CD4-positive, alpha-beta T cell treated with Interferon gamma for 1 hour (primary cell): ENCODE measurements at regions not wholly inside any gene's neighbourhood (a gene's known extent, or its start where the extent isn't known, plus 50 kb on each side); places are given as distances from the start of the nearest gene placed in this dataset.
"Not testable (repeated sequence)": the region's sequence is repeated elsewhere in the genome, so short reads cannot be mapped to it uniquely, and the experiment has no call there.

Source experiments
- DNase-seq: peaks from one replicate; pipeline ENCODE4 v3.0.0-alpha.2; 2020

DNA sequence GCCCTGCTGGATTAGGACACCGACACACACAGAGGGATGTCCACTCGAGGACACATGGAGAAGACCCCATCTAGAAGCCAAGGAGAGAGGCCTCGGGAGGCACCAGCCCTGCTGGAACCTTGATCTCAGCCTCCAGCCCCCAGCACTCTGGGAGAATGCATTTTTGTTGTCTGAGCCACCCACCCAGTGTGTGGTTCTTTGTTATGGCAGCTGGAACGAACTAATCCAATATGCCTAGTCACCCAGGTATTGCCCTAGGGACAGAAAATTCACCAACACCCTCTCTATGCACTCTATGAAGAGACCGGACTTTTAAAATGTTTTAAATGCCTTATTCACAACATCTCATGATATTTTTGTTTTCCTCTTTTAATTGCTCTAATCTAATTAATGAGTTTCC, 117.4 kb downstream of the CRYAA start:
- no peak for DNase-seq

DNA sequence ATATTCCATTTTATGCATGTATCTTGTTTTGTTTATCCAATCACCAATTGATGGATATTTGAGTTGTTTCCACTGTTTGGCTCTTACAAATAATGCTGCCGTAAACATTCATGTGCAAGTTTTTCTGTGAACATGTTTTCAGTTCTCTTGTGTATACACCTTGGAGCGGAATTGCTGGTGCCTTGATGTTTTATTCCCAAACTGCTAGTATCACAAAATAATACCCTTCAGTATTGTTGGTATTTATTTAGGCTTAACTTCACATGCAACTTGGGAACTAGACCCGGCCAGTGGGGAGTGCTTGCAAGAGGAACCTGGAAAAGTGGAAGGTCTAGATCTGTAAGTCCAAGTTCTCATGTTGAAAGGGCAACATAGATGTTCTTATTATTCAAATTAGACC, 115.9 kb downstream of the CRYAA start:
- no peak for DNase-seq

DNA sequence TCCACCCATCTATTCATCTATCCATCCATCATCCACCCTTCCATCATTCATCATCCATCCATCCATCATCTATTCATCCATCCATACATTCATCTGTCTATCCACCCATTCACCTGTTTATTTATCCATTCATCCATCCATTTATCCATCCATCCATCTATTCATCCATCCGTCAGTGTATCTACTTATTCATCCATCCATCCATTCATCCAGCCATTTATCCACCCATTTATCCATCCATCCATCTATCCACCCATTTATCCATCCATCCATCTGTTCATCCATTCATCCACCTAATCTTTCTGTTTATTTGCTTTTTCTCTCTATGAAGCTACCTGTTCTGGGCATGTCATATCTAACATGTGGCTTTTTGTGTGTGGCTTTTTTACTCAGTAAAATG, 115.4 kb downstream of the CRYAA start:
- DNase-seq, result no peak

DNA sequence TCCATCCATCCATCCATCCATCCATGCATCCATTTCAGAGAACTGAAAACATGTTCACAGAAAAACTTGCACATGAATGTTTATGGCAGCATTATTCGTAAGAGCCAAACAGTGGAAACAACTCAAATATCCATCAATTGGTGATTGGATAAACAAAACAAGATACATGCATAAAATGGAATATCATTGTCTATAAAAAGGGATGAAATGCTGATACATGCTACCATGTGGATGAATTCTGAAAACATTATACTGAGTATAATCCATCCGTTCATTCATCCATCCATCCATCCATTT, 115.1 kb downstream of the CRYAA start:
- not testable (repeated sequence) for DNase-seq

DNA sequence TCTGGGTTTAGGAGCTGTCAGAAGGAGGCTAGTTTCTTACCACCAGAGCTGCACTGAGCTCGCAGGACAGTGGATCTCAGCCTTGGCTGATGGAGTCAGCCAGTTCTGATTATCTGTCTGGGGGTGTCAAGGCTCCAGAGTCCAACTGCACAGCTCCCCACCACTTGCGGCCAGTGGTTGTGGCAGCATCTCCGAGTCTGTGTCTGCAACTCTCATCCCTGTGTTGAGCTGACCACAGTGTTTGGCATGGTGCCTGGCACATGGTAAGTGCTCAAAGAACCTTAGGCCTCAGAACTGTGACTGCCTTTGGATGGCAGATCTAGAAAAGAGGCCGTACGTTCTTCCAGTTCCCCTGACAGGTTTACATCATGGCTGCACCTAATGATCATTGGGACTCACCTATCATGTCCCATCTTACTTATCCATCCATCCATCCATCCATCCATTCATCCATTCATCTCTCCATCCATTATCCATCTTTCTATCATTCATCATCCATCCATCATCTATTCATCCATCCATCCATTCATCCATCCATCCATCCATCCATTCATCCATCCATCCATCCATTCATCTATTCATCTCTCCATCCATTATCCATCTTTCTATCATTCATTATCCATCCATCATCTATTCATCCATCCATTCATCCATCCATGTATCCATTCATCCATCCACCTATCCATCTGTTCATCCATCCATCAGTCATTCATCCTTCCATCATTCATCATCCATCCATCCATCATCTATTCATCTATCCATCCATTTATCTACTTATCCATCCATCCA, 114.5 kb downstream of the CRYAA start:
- no peak for DNase-seq

DNA sequence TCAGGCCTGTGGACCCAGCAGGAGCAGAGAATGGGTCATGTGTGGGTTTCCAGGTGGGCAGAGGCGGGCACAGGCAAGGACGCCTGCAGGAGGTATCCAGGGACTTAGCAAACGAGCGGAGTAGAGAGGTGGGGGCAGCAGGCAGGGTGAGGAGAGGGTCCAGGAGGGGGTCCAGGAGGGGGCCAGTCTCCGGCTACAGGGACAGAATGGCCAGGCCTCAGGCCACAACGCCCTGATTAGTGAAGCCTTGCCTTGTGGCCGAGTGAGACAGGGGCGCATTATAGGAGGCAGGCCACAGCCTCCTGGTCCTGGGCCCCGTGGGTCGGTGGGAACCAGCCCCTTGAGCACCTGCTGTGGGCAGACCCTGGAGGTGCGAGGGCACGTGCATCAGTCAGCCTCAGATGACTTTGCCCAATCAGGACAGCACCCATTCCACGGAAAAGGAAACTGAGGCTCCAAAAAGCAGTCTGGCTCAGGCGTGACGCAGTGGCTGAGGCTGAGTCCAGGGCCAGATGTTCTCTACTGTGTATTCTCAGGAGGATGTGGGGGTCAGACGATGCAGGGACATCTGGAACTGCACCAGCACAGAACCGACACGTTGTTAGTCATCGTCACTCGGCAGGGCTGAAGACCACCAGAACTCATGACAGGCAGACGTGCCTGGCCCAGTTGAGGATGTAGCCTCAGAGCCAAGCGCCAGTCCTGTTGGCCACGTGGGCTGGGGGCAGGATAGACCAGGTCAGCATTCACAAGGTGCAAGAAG, 113.7 kb downstream of the CRYAA start:
- no peak for DNase-seq

DNA sequence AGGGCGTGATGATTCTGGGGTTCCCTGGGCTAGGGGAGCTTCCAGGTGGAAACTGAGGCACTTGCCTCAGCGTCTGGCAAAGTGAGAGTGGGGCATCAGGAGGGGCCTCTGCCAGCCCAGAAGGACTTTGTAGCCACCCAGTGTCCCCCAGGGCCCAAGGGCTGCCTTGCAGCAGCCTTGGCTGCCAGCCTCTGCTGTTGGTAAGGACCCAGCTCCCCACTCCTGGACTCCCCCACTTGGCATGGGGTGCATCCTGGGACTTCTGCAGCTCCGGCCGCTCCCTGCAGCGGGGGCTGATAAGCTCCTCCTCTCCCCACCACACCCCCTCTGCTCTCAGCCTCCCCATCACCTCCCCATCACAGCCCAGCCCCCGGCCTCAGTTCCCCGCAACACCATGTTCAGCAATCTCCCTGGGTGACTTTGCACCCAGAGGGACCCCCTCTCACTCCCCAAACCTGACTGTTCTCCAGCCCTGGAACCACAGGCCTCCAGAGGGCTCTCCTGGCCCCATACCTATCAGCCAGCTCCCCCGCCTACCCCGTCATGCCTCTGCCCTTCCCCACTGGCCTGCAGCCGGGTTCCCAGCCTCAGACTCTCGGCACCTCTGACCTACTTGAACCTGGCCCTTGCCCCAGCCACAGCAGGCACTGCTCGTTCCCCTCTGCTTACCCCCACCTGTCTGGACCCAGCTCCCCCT, 113.0 kb downstream of the CRYAA start:
- no peak for DNase-seq

DNA sequence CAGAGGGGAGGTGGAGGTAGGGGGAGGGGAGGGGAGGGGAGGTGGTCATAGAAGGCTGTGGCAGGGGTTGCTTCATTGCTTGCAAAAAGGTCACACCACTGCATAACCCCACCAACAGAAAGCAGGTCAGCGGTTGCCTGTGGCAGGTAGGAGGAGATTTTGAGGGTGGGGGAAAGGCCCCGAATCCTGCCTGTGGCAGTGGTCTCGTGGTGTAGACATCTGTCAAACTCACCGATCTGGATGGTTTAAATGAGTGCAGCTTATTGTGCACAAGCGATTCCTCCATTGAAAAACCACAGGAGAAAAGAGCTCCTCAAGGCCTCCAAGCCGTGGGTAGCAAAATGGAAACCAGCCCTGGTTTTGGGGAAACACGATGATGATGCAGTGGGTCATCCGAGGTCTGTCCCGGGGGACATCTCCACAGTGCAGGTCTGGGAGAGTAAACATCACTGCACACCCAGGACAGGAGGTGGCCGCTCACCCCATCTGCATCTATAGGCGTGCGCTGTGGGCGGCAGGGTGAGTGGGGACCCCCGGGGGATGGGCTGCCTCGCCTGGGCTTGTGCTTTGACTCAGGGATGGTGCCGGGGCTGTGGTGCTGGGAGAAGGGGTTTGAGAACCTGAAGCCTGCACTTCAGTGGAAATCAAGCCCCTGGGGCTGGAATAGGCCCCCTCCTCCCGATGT, 112.3 kb downstream of the CRYAA start:
- no peak for DNase-seq

DNA sequence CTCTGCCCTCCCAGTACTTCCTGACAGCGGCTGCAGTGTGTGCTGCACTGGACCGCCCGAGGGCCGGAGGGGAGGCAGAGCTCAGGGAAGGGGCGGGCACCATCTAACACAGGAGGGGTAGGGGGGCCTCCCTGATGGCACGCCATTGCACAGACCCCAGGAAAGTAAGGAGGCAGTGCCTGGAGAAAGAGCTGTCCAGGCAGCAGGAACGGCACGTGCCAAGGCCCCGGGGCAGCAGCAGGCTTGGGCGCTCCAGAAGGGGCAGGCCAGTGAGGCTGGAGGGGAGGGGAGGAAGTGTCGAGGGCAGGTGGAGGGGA, 110.7 kb downstream of the CRYAA start:
- no peak for DNase-seq

DNA sequence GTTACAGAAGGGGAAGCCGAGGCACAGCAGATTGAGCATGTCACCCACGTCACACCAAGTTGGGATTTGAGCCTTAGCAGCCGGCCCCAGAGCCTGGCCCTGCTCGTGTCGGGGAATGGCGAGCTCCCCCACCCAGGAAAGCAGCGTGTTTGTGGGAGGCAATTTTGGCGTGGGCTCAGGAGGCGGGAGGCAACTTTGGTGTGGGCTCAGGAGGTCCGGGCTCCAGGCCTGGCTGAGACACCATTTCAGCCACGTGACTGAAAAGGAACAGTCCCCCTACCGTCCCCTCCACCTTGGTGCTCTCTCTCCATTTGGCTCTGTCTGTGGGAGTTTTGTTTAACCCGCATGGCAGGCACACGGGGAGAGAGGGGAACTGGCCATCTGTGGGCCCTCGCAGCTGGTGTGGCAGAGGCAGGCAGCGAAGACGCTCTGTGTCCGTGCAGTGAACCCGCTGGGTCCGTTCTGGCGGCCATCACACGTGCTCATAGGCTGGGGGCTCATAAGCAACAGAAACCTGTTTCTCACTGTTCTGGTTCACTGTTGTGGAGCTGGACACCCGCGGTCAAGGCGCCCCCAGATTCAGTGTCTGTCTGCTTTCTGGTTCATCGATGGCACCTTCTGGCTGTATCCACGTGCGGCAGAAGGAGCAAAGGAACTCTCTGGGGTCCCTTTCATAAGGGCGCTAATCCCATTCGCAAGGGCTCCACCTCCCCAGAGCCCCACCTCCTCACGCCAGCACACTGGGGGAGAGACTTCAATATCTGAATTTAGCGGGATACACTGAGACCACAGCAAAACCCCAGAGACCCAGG, 110.2 kb downstream of the CRYAA start:
- no peak for DNase-seq

DNA sequence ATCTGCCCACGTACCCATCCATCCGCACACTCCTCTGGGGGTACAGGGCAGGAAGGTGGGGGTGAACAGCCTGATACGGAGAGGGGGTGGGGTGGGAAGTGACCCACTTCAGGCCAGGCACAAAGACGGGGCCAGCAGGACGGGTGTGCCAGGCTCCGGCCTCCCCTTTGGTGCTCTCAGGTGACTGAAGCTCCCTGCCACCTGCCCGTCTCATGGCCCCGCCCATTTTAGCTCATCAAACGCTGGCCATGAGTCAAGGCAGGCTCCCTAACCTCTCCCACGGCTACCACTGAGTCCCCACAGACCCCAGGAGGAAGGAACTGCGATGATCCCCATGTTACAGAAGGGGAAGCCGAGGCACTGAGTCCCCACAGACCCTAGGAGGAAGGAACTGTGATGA, 109.6 kb downstream of the CRYAA start:
- DNase-seq, result no peak

DNA sequence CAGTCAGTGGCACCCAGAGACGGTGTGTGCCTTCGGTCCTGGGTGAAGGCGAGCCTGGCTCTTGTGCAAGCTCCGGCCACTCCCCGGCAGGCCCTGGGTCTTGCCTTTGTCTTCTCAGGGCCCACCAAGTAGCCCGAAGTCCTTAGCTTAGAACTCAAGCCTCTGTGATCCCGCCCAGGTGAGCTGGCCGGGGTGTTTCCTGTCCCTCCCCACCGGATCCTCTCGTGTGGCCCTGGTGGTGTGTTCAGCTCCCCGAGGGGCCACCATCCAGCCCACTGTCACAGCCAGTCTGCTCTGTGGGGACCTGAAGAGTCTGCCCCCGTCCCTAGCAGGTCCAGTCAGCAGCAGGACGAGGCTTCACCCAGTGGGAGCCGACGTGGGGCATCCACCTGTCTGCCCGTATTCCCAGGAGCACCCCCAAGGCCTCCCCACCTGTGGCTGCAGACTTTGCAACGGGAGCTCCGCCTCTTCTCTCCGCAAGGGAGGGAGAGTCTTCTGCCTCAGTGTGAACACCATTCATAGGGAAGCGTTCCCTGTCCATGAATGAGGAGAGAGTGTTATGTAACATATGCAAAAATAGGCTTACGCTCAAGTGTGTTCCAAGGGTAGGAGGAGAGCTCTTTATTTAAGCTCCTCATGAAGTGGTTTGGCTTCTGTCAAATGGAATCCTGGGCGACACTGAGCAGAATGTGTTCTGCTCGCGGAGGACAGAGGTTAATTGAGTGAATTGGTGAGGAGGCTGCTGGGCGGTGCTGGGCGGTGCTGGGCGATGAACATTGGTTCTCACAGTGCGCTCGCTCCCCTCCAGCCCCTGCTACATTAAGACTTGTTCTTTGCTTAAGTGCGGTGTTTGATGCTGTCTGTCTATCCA, 108.9 kb downstream of the CRYAA start:
- no peak for DNase-seq

DNA sequence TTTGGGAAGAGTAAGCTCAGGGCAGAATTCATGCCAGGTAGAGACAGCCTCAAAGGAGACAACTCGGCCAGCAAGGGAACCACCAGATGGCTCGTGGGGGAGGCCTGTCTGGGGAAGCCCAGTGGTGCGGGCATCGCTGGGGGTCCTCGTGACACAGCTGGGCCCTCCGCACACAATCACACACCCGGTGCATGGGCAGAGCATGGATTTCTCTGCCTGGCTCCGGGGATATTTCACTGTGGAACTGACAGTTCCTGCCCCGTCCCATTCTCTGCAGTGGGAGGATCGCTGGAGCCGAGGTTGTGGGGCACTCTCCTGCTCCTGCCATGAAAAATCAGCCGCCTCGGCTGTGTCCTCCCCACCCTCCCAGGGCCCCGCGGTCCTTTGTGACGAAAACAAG, 108.0 kb downstream of the CRYAA start:
- DNase-seq, result no peak

DNA sequence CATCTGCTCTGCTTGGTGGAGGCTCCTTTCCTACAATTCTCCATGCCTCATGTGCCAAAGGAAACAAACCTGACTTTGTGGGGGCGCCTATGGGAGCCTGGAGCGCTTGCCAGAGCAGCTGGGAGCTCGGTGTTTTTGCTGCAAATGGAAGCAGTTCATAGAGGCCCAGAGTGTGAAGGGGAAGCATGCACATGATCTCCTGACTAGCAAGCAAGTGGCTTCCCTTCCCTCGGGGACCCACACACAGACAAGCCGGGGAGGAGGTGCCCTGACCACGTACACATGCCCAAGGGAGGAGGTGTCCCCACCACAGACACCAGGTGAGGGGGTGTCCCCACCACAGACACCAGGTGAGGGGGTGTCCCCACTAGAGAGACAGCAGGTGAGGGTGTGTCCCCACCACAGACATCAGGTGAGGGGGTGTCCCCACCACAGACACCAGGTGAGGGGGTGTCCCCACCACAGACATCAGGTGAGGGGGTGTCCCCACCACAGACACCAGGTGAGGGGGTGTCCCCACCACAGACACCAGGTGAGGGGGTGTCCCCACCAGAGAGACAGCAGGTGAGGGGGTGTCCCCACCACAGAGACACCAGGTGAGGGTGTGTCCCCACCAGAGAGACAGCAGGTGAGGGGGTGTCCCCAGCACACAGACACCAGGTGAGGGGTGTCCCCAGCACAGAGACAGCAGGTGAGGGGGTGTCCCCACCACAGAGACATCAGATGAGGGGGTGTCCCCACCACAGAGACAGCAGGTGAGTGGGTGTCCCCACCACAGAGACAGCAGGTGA, 106.8 kb downstream of the CRYAA start:
- DNase-seq, result peak; percentile 44

DNA sequence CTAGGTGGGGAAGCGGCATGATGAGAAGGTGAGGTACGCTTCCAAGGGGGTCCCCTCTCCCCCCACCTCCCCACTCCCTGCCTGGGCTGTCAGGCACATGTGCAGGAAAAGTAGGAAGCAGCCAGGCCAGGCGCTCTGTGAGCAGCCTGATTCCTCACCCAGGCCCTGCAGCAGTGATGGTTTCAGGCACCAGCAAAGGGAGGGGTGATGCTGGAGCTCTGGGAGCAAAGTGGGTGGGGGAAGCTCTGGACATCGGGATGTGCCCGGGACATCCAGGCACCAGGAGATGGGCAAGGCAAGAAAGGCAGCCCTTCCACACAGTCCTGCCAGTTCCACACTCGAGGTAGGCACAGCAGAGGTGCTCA, 106.1 kb downstream of the CRYAA start:
- no peak for DNase-seq

DNA sequence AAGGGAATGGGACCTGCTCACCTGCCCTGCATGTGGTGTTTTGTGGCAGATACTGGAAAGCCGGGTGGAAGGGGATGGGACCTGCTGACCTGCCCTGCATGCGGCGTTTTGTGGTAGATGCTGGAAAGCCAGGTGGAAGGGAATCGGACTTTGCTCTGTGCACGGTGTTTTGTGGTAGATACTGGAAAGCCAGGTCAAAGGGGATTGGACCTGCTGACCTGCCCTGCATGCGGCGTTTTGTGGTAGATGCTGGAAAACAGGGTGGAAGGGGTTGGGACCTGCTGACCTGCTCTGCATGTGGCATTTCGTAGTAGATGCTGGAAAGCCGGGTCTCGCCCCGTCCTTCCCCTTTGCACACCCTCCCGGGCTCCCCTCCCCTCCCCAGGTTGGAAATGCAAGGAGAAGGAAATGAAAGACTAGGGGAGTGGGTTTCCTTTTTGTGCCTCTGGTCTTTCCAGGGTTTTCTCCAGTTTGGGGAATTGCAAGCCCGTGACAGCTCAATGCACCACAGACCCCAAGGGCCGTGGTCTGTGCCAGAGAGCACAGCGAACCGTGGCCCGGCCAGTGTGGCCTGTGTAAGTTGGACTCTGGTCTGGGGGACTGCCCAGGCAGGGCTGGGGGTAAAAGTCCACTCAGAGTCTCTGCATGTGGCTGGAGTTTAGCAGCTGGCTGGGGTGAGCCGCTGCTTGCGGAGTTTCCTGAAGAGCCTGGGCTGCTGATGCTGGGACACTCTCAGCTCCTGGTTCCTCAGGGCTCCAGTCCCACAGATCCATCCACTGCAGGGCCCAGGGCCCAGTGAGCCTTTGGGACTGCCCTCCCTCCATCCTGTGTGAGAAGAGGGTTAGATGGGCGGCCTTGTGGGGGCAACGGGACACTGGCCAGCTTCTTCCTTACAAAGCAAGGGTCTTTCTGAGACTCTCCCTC, 105.5 kb downstream of the CRYAA start:
- DNase-seq, result no peak

DNA sequence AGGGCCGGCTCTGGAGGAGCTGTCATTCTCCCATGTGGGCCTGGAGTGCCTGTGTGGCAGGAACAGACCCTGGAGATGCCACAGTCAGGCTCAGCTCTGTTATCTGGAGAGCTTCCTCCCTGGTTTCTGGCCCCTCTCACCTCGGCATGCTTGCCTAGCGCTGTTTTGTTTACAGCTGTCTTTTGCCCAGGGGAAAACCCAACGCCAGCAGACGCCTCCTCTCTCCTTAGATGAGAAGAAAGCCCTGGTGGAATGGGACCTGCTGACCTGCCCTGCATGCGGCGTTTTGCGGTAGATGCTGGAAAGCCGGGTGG, 104.9 kb downstream of the CRYAA start:
- no peak for DNase-seq

DNA sequence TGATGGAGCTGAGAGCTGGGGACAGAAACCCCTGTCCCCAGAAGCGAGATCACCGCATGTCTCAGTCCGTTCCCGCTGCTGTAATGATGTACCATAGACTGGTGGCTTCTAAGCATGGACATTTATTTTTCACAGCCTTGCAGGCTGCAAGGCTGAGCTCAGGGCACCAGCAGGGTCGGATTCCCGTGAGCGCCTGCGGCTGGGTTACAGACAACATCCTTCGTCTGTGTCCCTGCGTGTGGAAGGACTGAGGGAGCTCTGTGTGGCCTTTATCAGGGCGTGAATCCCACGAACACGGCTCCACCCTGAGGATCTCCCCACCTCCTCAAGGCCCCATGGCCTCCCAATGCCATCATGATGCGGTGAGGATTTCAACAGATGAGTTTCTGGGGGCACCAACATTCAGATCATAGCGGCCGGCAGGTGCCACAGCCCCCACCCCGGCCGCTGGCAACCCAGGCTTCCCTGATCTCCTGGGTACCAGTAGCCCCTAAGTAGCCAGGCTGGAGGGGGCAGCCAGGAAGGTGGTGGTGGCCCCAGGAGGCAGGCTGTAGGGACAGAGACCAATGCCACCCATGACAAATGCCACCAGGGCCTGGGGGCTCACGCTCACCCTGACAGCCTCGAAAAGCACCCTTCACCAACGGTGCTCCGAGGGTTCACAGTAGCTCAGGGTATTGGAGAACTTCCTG, 104.4 kb downstream of the CRYAA start:
- DNase-seq, result no peak

DNA sequence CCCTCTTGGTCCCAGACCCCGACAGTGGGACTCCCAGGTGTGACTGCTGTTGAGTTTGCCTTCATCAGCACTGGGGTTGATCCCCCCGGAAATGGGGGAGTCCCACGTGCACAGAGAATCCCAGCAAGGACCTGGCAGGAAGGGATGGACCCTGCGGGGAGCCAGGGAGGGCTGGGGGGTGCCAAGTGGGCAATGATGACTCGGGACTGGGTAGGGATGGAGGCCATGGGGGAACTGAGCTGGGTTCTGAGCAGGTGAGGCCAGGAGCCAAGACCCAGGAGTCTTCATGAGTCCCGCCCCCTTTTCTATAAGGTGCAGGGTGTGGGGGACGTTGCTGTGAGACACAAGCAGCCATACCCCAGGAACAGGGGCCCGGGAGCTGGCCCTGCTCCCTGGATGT, 103.8 kb downstream of the CRYAA start:
- DNase-seq, result no peak
